ENCODE measurements at regions not wholly inside any gene's neighbourhood (a gene's known extent, or its start where the extent isn't known, plus 50 kb on each side); places are given as distances from the start of the nearest gene placed in this dataset.

GRCh38 chr2:196466581-196466980 lies 172.9 kb upstream of the CCDC150 start:
- Histone ChIP-seq H3K27me3 (ENCODE audit: control insufficient read depth in 1 of 2, insufficient read depth in 2 of 2, low read length in 2 of 2) (peaks cover 0 to 3% of the 10 kb centered on the region in 2 donors), H3K4me1 (ENCODE audit: control insufficient read depth in 1 of 2, insufficient read depth in 2 of 2, low read length in 2 of 2) (no peaks in the 10 kb centered on the region), H3K4me3 (ENCODE audit: low read depth in 1 of 2, low read length in 2 of 2) (no peak overlapping the region), H3K9me3 (ENCODE audit: control insufficient read depth in 1 of 2, low read length in 2 of 2) (no peaks in the 10 kb centered on the region), H3K9ac (ENCODE audit: low read depth in 1 of 2, low read length in 2 of 2) (no peak overlapping the region), H3K27ac (ENCODE audit: low read depth, low read length) (no peak overlapping the region), H3K36me3 (ENCODE audit: control insufficient read depth in 1 of 2, insufficient read depth in 2 of 2, low read length in 2 of 2) (no peaks in the 10 kb centered on the region)

DNA sequence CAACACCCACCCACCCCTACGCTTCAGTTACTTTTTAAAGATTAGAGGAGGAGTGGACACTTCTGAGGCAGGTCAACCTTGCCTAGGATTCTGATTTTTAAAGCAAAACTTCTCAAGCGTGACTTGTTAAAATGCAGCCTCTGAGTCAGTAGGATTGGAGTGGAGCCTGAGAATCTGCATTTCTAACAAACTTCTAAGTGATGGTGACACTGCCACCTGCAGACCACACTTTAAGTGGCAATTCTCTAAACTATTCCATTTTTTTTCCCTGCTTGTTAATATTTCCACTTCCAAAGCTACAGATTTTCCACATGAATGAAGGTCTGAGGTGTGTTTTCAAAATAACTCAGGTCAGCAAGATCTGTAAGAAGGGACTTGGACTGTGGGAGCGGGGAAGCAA lies 171.1 kb upstream of the CCDC150 start:
- Histone ChIP-seq H3K36me3 (ENCODE audit: control insufficient read depth in 1 of 2, insufficient read depth in 2 of 2, low read length in 2 of 2) (no peaks in the 10 kb centered on the region), H3K4me1 (ENCODE audit: control insufficient read depth in 1 of 2, insufficient read depth in 2 of 2, low read length in 2 of 2) (no peaks in the 10 kb centered on the region), H3K27me3 (ENCODE audit: control insufficient read depth in 1 of 2, insufficient read depth in 2 of 2, low read length in 2 of 2) (peaks cover 0 to 3% of the 10 kb centered on the region in 2 donors), H3K4me3 (ENCODE audit: low read depth in 1 of 2, low read length in 2 of 2) (no peak overlapping the region), H3K9ac (ENCODE audit: low read depth in 1 of 2, low read length in 2 of 2) (no peak overlapping the region), H3K9me3 (ENCODE audit: control insufficient read depth in 1 of 2, low read length in 2 of 2) (no peaks in the 10 kb centered on the region), H3K27ac (ENCODE audit: low read depth, low read length) (no peak overlapping the region)

DNA sequence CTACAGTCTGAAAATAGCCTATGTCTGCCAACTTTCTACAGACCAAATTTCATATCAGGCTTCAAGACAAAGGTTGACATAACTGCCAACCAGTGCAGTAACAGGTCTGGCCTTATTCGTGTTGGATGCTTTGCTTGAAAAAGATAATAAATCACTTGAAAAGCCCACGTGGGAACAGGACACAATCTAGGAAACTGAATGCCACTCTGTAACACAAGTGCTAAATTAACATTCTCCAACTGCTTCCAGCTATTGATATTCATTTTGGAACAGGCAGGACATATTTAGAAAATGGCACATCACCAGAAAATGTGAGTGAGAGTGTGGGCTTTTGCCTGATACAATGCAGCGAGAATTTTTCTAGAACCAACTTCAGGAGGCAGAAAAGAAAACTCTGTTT lies 165.9 kb upstream of the CCDC150 start:
- H3K9ac ChIP-seq (ENCODE audit: low read depth in 1 of 2, low read length in 2 of 2), result no peak overlapping the region
- H3K27me3 ChIP-seq (ENCODE audit: control insufficient read depth in 1 of 2, insufficient read depth in 2 of 2, low read length in 2 of 2), result no peaks in the 10 kb centered on the region
- H3K36me3 ChIP-seq (ENCODE audit: control insufficient read depth in 1 of 2, insufficient read depth in 2 of 2, low read length in 2 of 2), result no peaks in the 10 kb centered on the region
- H3K27ac ChIP-seq (ENCODE audit: low read depth, low read length), result no peak overlapping the region
- no peaks in the 10 kb centered on the region for H3K9me3 ChIP-seq (ENCODE audit: control insufficient read depth in 1 of 2, low read length in 2 of 2)
- H3K4me1 ChIP-seq (ENCODE audit: control insufficient read depth in 1 of 2, insufficient read depth in 2 of 2, low read length in 2 of 2), result no peaks in the 10 kb centered on the region
- H3K4me3 ChIP-seq (ENCODE audit: low read depth in 1 of 2, low read length in 2 of 2), result no peak overlapping the region

GRCh38 chr2:196475611-196476010 lies 163.9 kb upstream of the CCDC150 start:
- Histone ChIP-seq H3K4me3 (ENCODE audit: low read depth in 1 of 2, low read length in 2 of 2) (no peak overlapping the region), H3K27me3 (ENCODE audit: control insufficient read depth in 1 of 2, insufficient read depth in 2 of 2, low read length in 2 of 2) (no peaks in the 10 kb centered on the region), H3K9ac (ENCODE audit: low read depth in 1 of 2, low read length in 2 of 2) (no peak overlapping the region), H3K9me3 (ENCODE audit: control insufficient read depth in 1 of 2, low read length in 2 of 2) (no peaks in the 10 kb centered on the region), H3K36me3 (ENCODE audit: control insufficient read depth in 1 of 2, insufficient read depth in 2 of 2, low read length in 2 of 2) (no peaks in the 10 kb centered on the region), H3K27ac (ENCODE audit: low read depth, low read length) (no peak overlapping the region), H3K4me1 (ENCODE audit: control insufficient read depth in 1 of 2, insufficient read depth in 2 of 2, low read length in 2 of 2) (no peaks in the 10 kb centered on the region)

- Histone ChIP-seq H3K9ac (ENCODE audit: low read depth in 1 of 2, low read length in 2 of 2) (no peak overlapping the region), H3K4me1 (ENCODE audit: control insufficient read depth in 1 of 2, insufficient read depth in 2 of 2, low read length in 2 of 2) (no peaks in the 10 kb centered on the region), H3K36me3 (ENCODE audit: control insufficient read depth in 1 of 2, insufficient read depth in 2 of 2, low read length in 2 of 2) (no peaks in the 10 kb centered on the region), H3K27me3 (ENCODE audit: control insufficient read depth in 1 of 2, insufficient read depth in 2 of 2, low read length in 2 of 2) (no peaks in the 10 kb centered on the region), H3K4me3 (ENCODE audit: low read depth in 1 of 2, low read length in 2 of 2) (no peak overlapping the region), H3K9me3 (ENCODE audit: control insufficient read depth in 1 of 2, low read length in 2 of 2) (no peaks in the 10 kb centered on the region), H3K27ac (ENCODE audit: low read depth, low read length) (no peak overlapping the region)
These were observed 160.9 kb upstream of the CCDC150 start for GRCh38 chr2:196478588-196478987.

DNA sequence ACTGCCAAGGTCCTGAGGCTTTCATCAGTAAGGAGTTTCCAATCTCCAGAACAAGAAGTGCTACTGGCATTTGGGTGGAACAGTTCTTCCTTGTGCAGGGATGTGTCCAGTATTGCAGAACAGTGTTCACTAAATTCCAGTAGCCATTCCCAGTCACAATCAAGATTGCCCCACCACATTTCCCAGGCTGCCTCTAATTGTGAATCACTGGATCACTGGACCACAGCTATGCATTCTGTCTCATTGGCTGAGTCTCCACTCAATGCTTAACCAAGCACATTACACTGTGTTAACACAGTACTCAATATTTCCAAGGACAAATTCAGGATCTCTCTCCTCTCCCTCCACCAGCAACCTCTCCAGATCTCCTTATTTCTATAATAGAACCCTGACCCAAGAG lies 160.2 kb upstream of the CCDC150 start:
- Histone ChIP-seq H3K27ac (ENCODE audit: low read depth, low read length) (no peak overlapping the region), H3K9ac (ENCODE audit: low read depth in 1 of 2, low read length in 2 of 2) (no peak overlapping the region), H3K36me3 (ENCODE audit: control insufficient read depth in 1 of 2, insufficient read depth in 2 of 2, low read length in 2 of 2) (no peaks in the 10 kb centered on the region), H3K4me3 (ENCODE audit: low read depth in 1 of 2, low read length in 2 of 2) (no peak overlapping the region), H3K9me3 (ENCODE audit: control insufficient read depth in 1 of 2, low read length in 2 of 2) (no peaks in the 10 kb centered on the region), H3K4me1 (ENCODE audit: control insufficient read depth in 1 of 2, insufficient read depth in 2 of 2, low read length in 2 of 2) (no peaks in the 10 kb centered on the region), H3K27me3 (ENCODE audit: control insufficient read depth in 1 of 2, insufficient read depth in 2 of 2, low read length in 2 of 2) (no peaks in the 10 kb centered on the region)

DNA sequence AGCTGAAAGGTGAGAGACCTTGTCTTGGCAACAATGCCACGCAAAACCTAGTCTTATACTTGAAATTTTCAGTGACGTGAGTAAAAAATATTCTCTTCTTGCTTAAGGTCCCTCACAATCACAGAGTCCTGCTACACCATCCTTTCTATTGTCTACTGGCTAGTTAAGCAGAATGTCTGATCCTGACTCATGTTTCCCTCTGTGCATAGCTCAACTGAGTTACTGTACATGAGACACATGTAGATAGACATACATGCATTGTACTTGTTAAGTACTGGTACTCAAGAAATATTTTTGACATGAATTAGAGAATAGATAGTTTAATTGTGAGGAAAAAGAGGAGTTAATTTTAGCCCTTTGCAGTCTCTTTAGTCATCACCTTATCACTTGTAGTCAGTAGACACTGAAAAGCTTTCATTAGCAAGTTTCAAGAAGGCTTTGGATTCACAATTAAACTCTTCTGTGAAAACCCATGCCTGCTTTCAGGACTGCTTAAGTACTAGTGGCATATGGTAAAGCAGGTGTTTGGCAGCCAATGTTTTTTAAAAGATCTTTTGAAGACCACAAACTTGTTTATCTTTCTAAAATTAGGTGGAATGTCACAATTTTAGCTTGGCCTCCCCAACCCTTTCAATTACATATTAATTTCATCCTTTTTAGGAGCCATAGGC lies 158.7 kb upstream of the CCDC150 start:
- H3K4me3 ChIP-seq (ENCODE audit: low read depth in 1 of 2, low read length in 2 of 2), result no peak overlapping the region
- no peak overlapping the region for H3K27ac ChIP-seq (ENCODE audit: low read depth, low read length)

GRCh38 chr2:196481324-196481697 lies 158.2 kb upstream of the CCDC150 start:
- Histone ChIP-seq H3K27me3 (ENCODE audit: control insufficient read depth in 1 of 2, insufficient read depth in 2 of 2, low read length in 2 of 2) (no peaks in the 10 kb centered on the region), H3K4me1 (ENCODE audit: control insufficient read depth in 1 of 2, insufficient read depth in 2 of 2, low read length in 2 of 2) (no peaks in the 10 kb centered on the region), H3K9ac (ENCODE audit: low read depth in 1 of 2, low read length in 2 of 2) (no peak overlapping the region), H3K4me3 (ENCODE audit: low read depth in 1 of 2, low read length in 2 of 2) (no peak overlapping the region), H3K9me3 (ENCODE audit: control insufficient read depth in 1 of 2, low read length in 2 of 2) (no peaks in the 10 kb centered on the region), H3K36me3 (ENCODE audit: control insufficient read depth in 1 of 2, insufficient read depth in 2 of 2, low read length in 2 of 2) (no peaks in the 10 kb centered on the region), H3K27ac (ENCODE audit: low read depth, low read length) (no peak overlapping the region)

More for the DNA sequence above, 158.7 kb upstream of the CCDC150 start:
- H3K27me3 ChIP-seq (ENCODE audit: control insufficient read depth in 1 of 2, insufficient read depth in 2 of 2, low read length in 2 of 2), result no peaks in the 10 kb centered on the region
- no peak overlapping the region for H3K9ac ChIP-seq (ENCODE audit: low read depth in 1 of 2, low read length in 2 of 2)
- no peaks in the 10 kb centered on the region for H3K4me1 ChIP-seq (ENCODE audit: control insufficient read depth in 1 of 2, insufficient read depth in 2 of 2, low read length in 2 of 2)
- H3K9me3 ChIP-seq (ENCODE audit: control insufficient read depth in 1 of 2, low read length in 2 of 2), result no peaks in the 10 kb centered on the region
- H3K36me3 ChIP-seq (ENCODE audit: control insufficient read depth in 1 of 2, insufficient read depth in 2 of 2, low read length in 2 of 2), result no peaks in the 10 kb centered on the region

GRCh38 chr2:196482119-196483065 lies 157.1 kb upstream of the CCDC150 start:
- Histone ChIP-seq H3K9me3 (ENCODE audit: control insufficient read depth in 1 of 2, low read length in 2 of 2) (no peaks in the 10 kb centered on the region), H3K9ac (ENCODE audit: low read depth in 1 of 2, low read length in 2 of 2) (no peak overlapping the region), H3K27ac (ENCODE audit: low read depth, low read length) (no peak overlapping the region), H3K4me3 (ENCODE audit: low read depth in 1 of 2, low read length in 2 of 2) (no peak overlapping the region), H3K36me3 (ENCODE audit: control insufficient read depth in 1 of 2, insufficient read depth in 2 of 2, low read length in 2 of 2) (no peaks in the 10 kb centered on the region), H3K4me1 (ENCODE audit: control insufficient read depth in 1 of 2, insufficient read depth in 2 of 2, low read length in 2 of 2) (no peaks in the 10 kb centered on the region), H3K27me3 (ENCODE audit: control insufficient read depth in 1 of 2, insufficient read depth in 2 of 2, low read length in 2 of 2) (no peaks in the 10 kb centered on the region)

GRCh38 chr2:196486146-196486545 lies 153.4 kb upstream of the CCDC150 start:
- Histone ChIP-seq H3K27me3 (ENCODE audit: control insufficient read depth in 1 of 2, insufficient read depth in 2 of 2, low read length in 2 of 2) (no peaks in the 10 kb centered on the region), H3K27ac (ENCODE audit: low read depth, low read length) (no peak overlapping the region), H3K4me1 (ENCODE audit: control insufficient read depth in 1 of 2, insufficient read depth in 2 of 2, low read length in 2 of 2) (no peaks in the 10 kb centered on the region), H3K9me3 (ENCODE audit: control insufficient read depth in 1 of 2, low read length in 2 of 2) (no peaks in the 10 kb centered on the region), H3K9ac (ENCODE audit: low read depth in 1 of 2, low read length in 2 of 2) (no peak overlapping the region), H3K36me3 (ENCODE audit: control insufficient read depth in 1 of 2, insufficient read depth in 2 of 2, low read length in 2 of 2) (no peaks in the 10 kb centered on the region), H3K4me3 (ENCODE audit: low read depth in 1 of 2, low read length in 2 of 2) (no peak overlapping the region)
